HuH-7.5 (cell line): ENCODE measurements at regions not wholly inside any gene's neighbourhood (a gene's known extent, or its start where the extent isn't known, plus 50 kb on each side); places are given as distances from the start of the nearest gene placed in this dataset.
A peak's percentile ranks its signal among the peaks of the same experiment; 100 is the strongest.
"Not testable (repeated sequence)": the region's sequence is repeated elsewhere in the genome, so short reads cannot be mapped to it uniquely, and the experiment has no call there.

Experiments used
- DNase-seq: peaks from one replicate; pipeline ENCODE4 v3.0.0; 2011; ENCODE audit warnings: low spot score

- DNase-seq = no peak
These were observed 540.6 kb upstream of the MIR17HG start for GRCh38 chr13:90806892-90807291.

GRCh38 chr13:90808838-90809237 lies 538.6 kb upstream of the MIR17HG start:
- DNase-seq = no peak

GRCh38 chr13:90824032-90824431 lies 523.5 kb upstream of the MIR17HG start:
- no peak for DNase-seq

GRCh38 chr13:90826688-90827087 lies 520.8 kb upstream of the MIR17HG start:
- DNase-seq = no peak

- DNase-seq = no peak
These were observed 516.7 kb upstream of the MIR17HG start for GRCh38 chr13:90830782-90831181.

GRCh38 chr13:90833951-90834350 lies 513.5 kb upstream of the MIR17HG start:
- DNase-seq = no peak

- no peak for DNase-seq
These were observed 512.8 kb upstream of the MIR17HG start for GRCh38 chr13:90834700-90835099.

- no peak for DNase-seq
These were observed 511.7 kb upstream of the MIR17HG start for GRCh38 chr13:90835826-90836225.

- no peak for DNase-seq
These were observed 509.0 kb upstream of the MIR17HG start for GRCh38 chr13:90838317-90838960.

GRCh38 chr13:90839061-90839460 lies 508.4 kb upstream of the MIR17HG start:
- DNase-seq = peak; percentile 8

- no peak for DNase-seq
These were observed 500.6 kb upstream of the MIR17HG start for GRCh38 chr13:90846936-90847335.

GRCh38 chr13:90853666-90854065 lies 493.8 kb upstream of the MIR17HG start:
- not testable (repeated sequence) for DNase-seq

GRCh38 chr13:90857921-90858320 lies 489.6 kb upstream of the MIR17HG start:
- DNase-seq = no peak

GRCh38 chr13:90866006-90866405 lies 481.5 kb upstream of the MIR17HG start:
- no peak for DNase-seq

GRCh38 chr13:90867336-90867683 lies 480.2 kb upstream of the MIR17HG start:
- no peak for DNase-seq

GRCh38 chr13:90868321-90868920 lies 479.1 kb upstream of the MIR17HG start:
- no peak for DNase-seq

GRCh38 chr13:90869580-90869979 lies 477.9 kb upstream of the MIR17HG start:
- DNase-seq = no peak

GRCh38 chr13:90872491-90873025 lies 474.9 kb upstream of the MIR17HG start:
- DNase-seq = no peak

- no peak for DNase-seq
These were observed 466.7 kb upstream of the MIR17HG start for GRCh38 chr13:90880790-90881189.

- no peak for DNase-seq
These were observed 464.9 kb upstream of the MIR17HG start for GRCh38 chr13:90882551-90882950.

GRCh38 chr13:90883592-90883991 lies 463.9 kb upstream of the MIR17HG start:
- DNase-seq = no peak

- DNase-seq = no peak
These were observed 463.4 kb upstream of the MIR17HG start for GRCh38 chr13:90884066-90884465.

GRCh38 chr13:90889906-90890834 lies 457.3 kb upstream of the MIR17HG start:
- DNase-seq = no peak
